Heart left ventricle (tissue), 16 donors: ENCODE measurements at regions not wholly inside any gene's neighbourhood (a gene's known extent, or its start where the extent isn't known, plus 50 kb on each side); places are given as distances from the start of the nearest gene placed in this dataset.

Experiments
- ATAC-seq, 4 donors: fragments of 200-7000 bp; cut with Tn5 transposase; one replicate each; pipeline ENCODE4 v1.9.1; 2020 to 2022; ENCODE audit warnings: moderate library complexity in 4 of 4, mild to moderate bottlenecking in 3 of 4, moderate number of reproducible peaks in 1 of 4
- DNase-seq, 5 donors: peaks; one replicate each; pipeline ENCODE4 v3.0.0-alpha.2; 2020
- H3K27ac ChIP-seq, 12 donors: fragments of 200-600 bp; sonication (generic) in 4 of 12; one replicate each; pipeline versions ENCODE4 v1.5.0 to v1.8.0; 2016 to 2022; ENCODE audit warnings: mild to moderate bottlenecking in 2 of 12
- H3K27me3 ChIP-seq, 9 donors: fragments of 200-600 bp; sonication (generic) in 2 of 9; one replicate each; pipeline versions ENCODE4 v1.5.1 to v1.8.0; 2016 to 2022; ENCODE audit warnings: mild to moderate bottlenecking in 3 of 9
- H3K36me3 ChIP-seq, 9 donors: fragments of 200-600 bp; sonication (generic) in 2 of 9; one replicate each; pipeline versions ENCODE4 v1.5.0 to v1.8.0; 2018 to 2022; ENCODE audit warnings: mild to moderate bottlenecking in 2 of 9
- H3K4me1 ChIP-seq, 12 donors: fragments of 200-600 bp; sonication (generic) in 4 of 12; one replicate each; pipeline versions ENCODE4 v1.5.0 to v1.8.0; 2016 to 2022; ENCODE audit warnings: mild to moderate bottlenecking in 3 of 12
- H3K4me3 ChIP-seq, 12 donors: fragments of 200-600 bp; sonication (generic) in 4 of 12; one replicate each; pipeline versions ENCODE4 v1.5.0 to v1.8.0; 2017 to 2022; ENCODE audit warnings: mild to moderate bottlenecking in 9 of 12, moderate library complexity in 4 of 12
- H3K9me3 ChIP-seq, 12 donors: fragments of 200-600 bp; sonication (generic) in 4 of 12; one replicate each; pipeline versions ENCODE4 v1.5.0 to v1.8.0; 2016 to 2022; ENCODE audit warnings: mild to moderate bottlenecking in 1 of 12
- CTCF ChIP-seq, 12 donors: fragments of 200-600 bp; sonication (generic) in 4 of 12; IDR thresholded peaks; one replicate each; pipeline versions ENCODE4 v1.5.0 to v1.8.0; 2018 to 2022; ENCODE audit warnings: antibody characterized with exemption in 12 of 12, mild to moderate bottlenecking in 5 of 12
- POLR2A ChIP-seq, 2 donors: fragments of 450-650 bp; IDR thresholded peaks; one replicate each; pipeline ENCODE4 v1.6.1; 2017; ENCODE audit warnings: antibody characterized with exemption in 2 of 2, mild to moderate bottlenecking in 2 of 2, moderate library complexity in 2 of 2
- WGBS, 4 donors: extraction: QIAGEN DNeasy Blood & Tissue Kit in 2 of 4; methylation state at CpG; one replicate each; pipeline versions ENCODE4 v1.1.5 to v1.1.7; 2013 to 2018; 5-methylcytosine and 5-hydroxymethylcytosine counted together
- intact Hi-C, 10 donors: fragments of 100-400 bp; cut with DNase I; formaldehyde crosslinking; loops; one replicate each; pipeline versions ENCODE4 v1.11.1 to v1.14.2; 2022
- donor health status: ischemic (EF 13 %, LVEDD 7.1; RV severe dilation, severe dysfunction).
- donor health status: healthy with polysubstance abuse.
- donor health status: DM: no; HTN: yes; CAD: no.
- donor health status: DM: no; HTN: no; CAD: no.
- donor health status: ischemic (EF 25% LVEDD 6.9; RV normal size, moderate dysfunction).
- donor health status: ischemic (EF 25% LVEDD 5.7; RV mildly dilated, moderate dysfunction).
- donor health status: healthy.
- donor health status: DM: yes; HTN: yes; CAD: no.
- donor health status: ischemic (EF 35%, LVEDD 5.7; RV mildly dilated, moderate dysfunction).
- donor health status: nonischemic (EF 11% LVEDD 7.7; RV severe dilation, severe dysfunction).
- donor health status: DM: yes; HTN: yes; CAD: no.
- donor health status: PGD.
- donor health status: ischemic (EF 29% LVEDD 5.4; RV normal size, mild dysfunction).
- donor health status: nonischemic (EF 23%, LVEDD 6.1; RV moderate dilation, normal function).

- DNase-seq, result no peak
- Histone ChIP-seq H3K4me3 (no peak overlapping the region), H3K27me3 (no peaks in the 10 kb centered on the region), H3K27ac (no peak overlapping the region), H3K4me1 (no peaks in the 10 kb centered on the region), H3K9me3 (no peaks in the 10 kb centered on the region), H3K36me3 (no peaks in the 10 kb centered on the region)
- 68 to 83% (median 78%) methylated on average over 3 of the region's 3 CpGs for WGBS, 4 donors
- TF ChIP-seq CTCF (IDR thresholded peaks at IDR 0.05) (no peak), POLR2A (IDR thresholded peaks at IDR 0.05) (no peak)
- ATAC-seq, result no peak
- intact Hi-C loops, result no loop called here
These were observed 103.0 kb upstream of the SLC24A5 start for GRCh38 chr15:48017747-48018146.

- ATAC-seq, result no peak
- no peaks in the 10 kb centered on the region for H3K4me1 ChIP-seq
- H3K4me3 ChIP-seq, result no peak overlapping the region
- H3K27ac ChIP-seq, result no peak overlapping the region
- no peaks in the 10 kb centered on the region for H3K27me3 ChIP-seq
- no peak for TF ChIP-seq CTCF (IDR thresholded peaks at IDR 0.05)
- no peak for TF ChIP-seq POLR2A (IDR thresholded peaks at IDR 0.05)
- DNase-seq, result no peak
- intact Hi-C loops, result no loop called here
- H3K36me3 ChIP-seq, result no peaks in the 10 kb centered on the region
- H3K9me3 ChIP-seq, result no peaks in the 10 kb centered on the region
- 37 to 50% (median 44%) methylated on average over 6 of the region's 6 CpGs for WGBS, 4 donors
These were observed 100.6 kb upstream of the SLC24A5 start for GRCh38 chr15:48020166-48020565.

GRCh38 chr15:48021336-48022086 lies 99.3 kb upstream of the SLC24A5 start:
- H3K9me3 ChIP-seq, result no peaks in the 10 kb centered on the region
- H3K4me3 ChIP-seq, result no peak overlapping the region
- no peaks in the 10 kb centered on the region for H3K36me3 ChIP-seq
- no peaks in the 10 kb centered on the region for H3K4me1 ChIP-seq
- DNase-seq (no peak), ATAC-seq (no peak)
- no peak overlapping the region for H3K27ac ChIP-seq
- WGBS, 4 donors, result 85 to 87% (median 86%) methylated on average over 6 of the region's 6 CpGs
- H3K27me3 ChIP-seq, result no peaks in the 10 kb centered on the region
- TF ChIP-seq POLR2A (IDR thresholded peaks at IDR 0.05) (no peak), CTCF (IDR thresholded peaks at IDR 0.05) (no peak)
- intact Hi-C loops, result no loop called here

GRCh38 chr15:48025118-48025517 lies 95.7 kb upstream of the SLC24A5 start:
- Histone ChIP-seq H3K4me1 (no peaks in the 10 kb centered on the region), H3K36me3 (no peaks in the 10 kb centered on the region), H3K27ac (no peak overlapping the region), H3K27me3 (peaks cover 0 to 3% (median 0%) of the 10 kb centered on the region in 9 donors), H3K9me3 (no peaks in the 10 kb centered on the region), H3K4me3 (no peak overlapping the region)
- intact Hi-C loops, result no loop called here
- no peak for TF ChIP-seq POLR2A (IDR thresholded peaks at IDR 0.05)
- no peak for TF ChIP-seq CTCF (IDR thresholded peaks at IDR 0.05)
- ATAC-seq (no peak), DNase-seq (no peak)
- WGBS, 4 donors, result 64 to 82% (median 69%) methylated on average over 1 of the region's 1 CpG
